NCI-H524 treated with DMSO at 0.1 percent for 48 hours (cell line): ENCODE measurements at regions not wholly inside any gene's neighbourhood (a gene's known extent, or its start where the extent isn't known, plus 50 kb on each side); places are given as distances from the start of the nearest gene placed in this dataset.

ENCODE experiments used
- DNase-seq: peaks from one replicate; lab custom pipeline; 2025; lab: John Stamatoyannopoulos, UW

- no peak for DNase-seq
Observed at GRCh38 chr2:53445383-53446070, 322.1 kb upstream of the CHAC2 start.

GRCh38 chr2:53442783-53443182 lies 324.8 kb upstream of the CHAC2 start:
- DNase-seq: no peak

GRCh38 chr2:53442093-53442492 lies 325.5 kb upstream of the CHAC2 start:
- peak; percentile 19 for DNase-seq

GRCh38 chr2:53438692-53439091 lies 328.9 kb upstream of the CHAC2 start:
- no peak for DNase-seq

- no peak for DNase-seq
Observed at GRCh38 chr2:53438100-53438499, 329.5 kb upstream of the CHAC2 start.

GRCh38 chr2:53437371-53437770 lies 330.2 kb upstream of the CHAC2 start:
- no peak for DNase-seq

- no peak for DNase-seq
Observed at GRCh38 chr2:53436882-53437281, 330.7 kb upstream of the CHAC2 start.

GRCh38 chr2:53435610-53436009 lies 332.0 kb upstream of the CHAC2 start:
- no peak for DNase-seq

- DNase-seq: no peak
Observed at GRCh38 chr2:53434466-53434865, 333.1 kb upstream of the CHAC2 start.

- no peak for DNase-seq
Observed at GRCh38 chr2:53432936-53433335, 334.7 kb upstream of the CHAC2 start.

- DNase-seq: no peak
Observed at GRCh38 chr2:53429901-53430300, 337.7 kb upstream of the CHAC2 start.

GRCh38 chr2:53424902-53425301 lies 342.7 kb upstream of the CHAC2 start:
- no peak for DNase-seq

- DNase-seq: no peak
Observed at GRCh38 chr2:53423465-53423864, 344.1 kb upstream of the CHAC2 start.

GRCh38 chr2:53422979-53423378 lies 344.6 kb upstream of the CHAC2 start:
- DNase-seq: no peak

- DNase-seq: no peak
Observed at GRCh38 chr2:53417385-53417784, 350.2 kb upstream of the CHAC2 start.

GRCh38 chr2:53407363-53408080 lies 360.1 kb upstream of the CHAC2 start:
- no peak for DNase-seq

- DNase-seq: no peak
Observed at GRCh38 chr2:53403792-53404413, 363.7 kb upstream of the CHAC2 start.

GRCh38 chr2:53397085-53397484 lies 370.5 kb upstream of the CHAC2 start:
- DNase-seq: no peak

- no peak for DNase-seq
Observed at GRCh38 chr2:53381271-53381670, 386.3 kb upstream of the CHAC2 start.

GRCh38 chr2:53379547-53379946 lies 388.1 kb upstream of the CHAC2 start:
- DNase-seq: no peak

GRCh38 chr2:53378791-53379190 lies 388.8 kb upstream of the CHAC2 start:
- no peak for DNase-seq

- DNase-seq: no peak
Observed at GRCh38 chr2:53373126-53373525, 394.5 kb upstream of the CHAC2 start.

GRCh38 chr2:53366543-53366942 lies 401.1 kb upstream of the CHAC2 start:
- DNase-seq: no peak
